ENCODE measurements at regions not wholly inside any gene's neighbourhood (a gene's known extent, or its start where the extent isn't known, plus 50 kb on each side); places are given as distances from the start of the nearest gene placed in this dataset.

DNA sequence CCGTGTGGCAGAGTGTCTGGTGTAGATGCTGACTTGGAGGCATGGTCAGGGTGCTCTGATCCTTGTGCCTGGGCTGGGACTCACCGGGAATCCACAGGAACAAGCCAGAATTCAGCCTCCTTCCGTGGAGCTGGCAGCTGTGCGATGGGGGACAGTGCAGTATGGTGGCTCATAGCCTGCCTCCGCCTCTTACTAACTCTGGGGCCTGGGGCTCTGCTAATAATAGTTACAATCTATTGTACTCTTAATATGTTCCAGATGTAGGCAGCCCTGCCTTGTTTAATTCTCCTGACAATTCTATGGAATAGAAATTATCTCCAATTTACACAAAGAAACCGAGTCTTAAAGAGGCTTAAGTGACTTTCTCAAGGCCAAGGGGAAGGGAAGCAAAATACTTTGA lies 77.6 kb downstream of the PCDH1 start:
- Histone ChIP-seq H4K20me1 (ENCODE audit: insufficient read depth) (no peaks in the 10 kb centered on the region), H3K9me3 (ENCODE audit: low read length) (no peaks in the 10 kb centered on the region), H3F3A (ENCODE audit: insufficient read depth, low read length, poor library complexity, severe bottlenecking) (peaks cover 8% of the 10 kb centered on the region), H3K9ac (ENCODE audit: low read length) (no peak overlapping the region), H3K79me2 (replicated peaks; ENCODE audit: insufficient read depth, low read length) (no peaks in the 10 kb centered on the region), H3K4me3 (ENCODE audit: low read length) (no peak overlapping the region), H2AFZ (ENCODE audit: low read depth, low read length) (no peak overlapping the region), H3K9me2 (ENCODE audit: insufficient read depth, low read length) (no peaks in the 10 kb centered on the region), H3K27me3 (ENCODE audit: insufficient read depth, low read depth, low read length) (no peaks in the 10 kb centered on the region), H3K27ac (ENCODE audit: low read length) (no peak overlapping the region), H3K4me2 (ENCODE audit: low read length) (no peak overlapping the region), H3K36me3 (ENCODE audit: insufficient read depth, low read length) (no peaks in the 10 kb centered on the region)
- TF ChIP-seq, protein P1, sequence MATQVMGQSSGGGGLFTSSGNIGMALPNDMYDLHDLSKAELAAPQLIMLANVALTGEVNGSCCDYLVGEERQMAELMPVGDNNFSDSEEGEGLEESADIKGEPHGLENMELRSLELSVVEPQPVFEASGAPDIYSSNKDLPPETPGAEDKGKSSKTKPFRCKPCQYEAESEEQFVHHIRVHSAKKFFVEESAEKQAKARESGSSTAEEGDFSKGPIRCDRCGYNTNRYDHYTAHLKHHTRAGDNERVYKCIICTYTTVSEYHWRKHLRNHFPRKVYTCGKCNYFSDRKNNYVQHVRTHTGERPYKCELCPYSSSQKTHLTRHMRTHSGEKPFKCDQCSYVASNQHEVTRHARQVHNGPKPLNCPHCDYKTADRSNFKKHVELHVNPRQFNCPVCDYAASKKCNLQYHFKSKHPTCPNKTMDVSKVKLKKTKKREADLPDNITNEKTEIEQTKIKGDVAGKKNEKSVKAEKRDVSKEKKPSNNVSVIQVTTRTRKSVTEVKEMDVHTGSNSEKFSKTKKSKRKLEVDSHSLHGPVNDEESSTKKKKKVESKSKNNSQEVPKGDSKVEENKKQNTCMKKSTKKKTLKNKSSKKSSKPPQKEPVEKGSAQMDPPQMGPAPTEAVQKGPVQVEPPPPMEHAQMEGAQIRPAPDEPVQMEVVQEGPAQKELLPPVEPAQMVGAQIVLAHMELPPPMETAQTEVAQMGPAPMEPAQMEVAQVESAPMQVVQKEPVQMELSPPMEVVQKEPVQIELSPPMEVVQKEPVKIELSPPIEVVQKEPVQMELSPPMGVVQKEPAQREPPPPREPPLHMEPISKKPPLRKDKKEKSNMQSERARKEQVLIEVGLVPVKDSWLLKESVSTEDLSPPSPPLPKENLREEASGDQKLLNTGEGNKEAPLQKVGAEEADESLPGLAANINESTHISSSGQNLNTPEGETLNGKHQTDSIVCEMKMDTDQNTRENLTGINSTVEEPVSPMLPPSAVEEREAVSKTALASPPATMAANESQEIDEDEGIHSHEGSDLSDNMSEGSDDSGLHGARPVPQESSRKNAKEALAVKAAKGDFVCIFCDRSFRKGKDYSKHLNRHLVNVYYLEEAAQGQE (IDR thresholded peaks at IDR 0.05; ENCODE audit: borderline replicate concordance), result no peak
- TF ChIP-seq, protein P2, sequence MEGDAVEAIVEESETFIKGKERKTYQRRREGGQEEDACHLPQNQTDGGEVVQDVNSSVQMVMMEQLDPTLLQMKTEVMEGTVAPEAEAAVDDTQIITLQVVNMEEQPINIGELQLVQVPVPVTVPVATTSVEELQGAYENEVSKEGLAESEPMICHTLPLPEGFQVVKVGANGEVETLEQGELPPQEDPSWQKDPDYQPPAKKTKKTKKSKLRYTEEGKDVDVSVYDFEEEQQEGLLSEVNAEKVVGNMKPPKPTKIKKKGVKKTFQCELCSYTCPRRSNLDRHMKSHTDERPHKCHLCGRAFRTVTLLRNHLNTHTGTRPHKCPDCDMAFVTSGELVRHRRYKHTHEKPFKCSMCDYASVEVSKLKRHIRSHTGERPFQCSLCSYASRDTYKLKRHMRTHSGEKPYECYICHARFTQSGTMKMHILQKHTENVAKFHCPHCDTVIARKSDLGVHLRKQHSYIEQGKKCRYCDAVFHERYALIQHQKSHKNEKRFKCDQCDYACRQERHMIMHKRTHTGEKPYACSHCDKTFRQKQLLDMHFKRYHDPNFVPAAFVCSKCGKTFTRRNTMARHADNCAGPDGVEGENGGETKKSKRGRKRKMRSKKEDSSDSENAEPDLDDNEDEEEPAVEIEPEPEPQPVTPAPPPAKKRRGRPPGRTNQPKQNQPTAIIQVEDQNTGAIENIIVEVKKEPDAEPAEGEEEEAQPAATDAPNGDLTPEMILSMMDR (IDR thresholded peaks at IDR 0.05; ENCODE audit: poor library complexity, severe bottlenecking), result no peak
- TF ChIP-seq TAF1 (IDR thresholded peaks at IDR 0.05; ENCODE audit: low read depth), result no peak
- TF ChIP-seq SMC3 (conservative IDR thresholded peaks at IDR 0.05; ENCODE audit: poor library complexity), result no peak
- TF ChIP-seq EZH2 (IDR thresholded peaks at IDR 0.05; ENCODE audit: borderline replicate concordance, insufficient read depth, low read length, poor library complexity, severe bottlenecking), result no peak
- TF ChIP-seq EP300 (conservative IDR thresholded peaks at IDR 0.05; ENCODE audit: poor library complexity, severe bottlenecking), result no peak
- TF ChIP-seq POLR2AphosphoS5 (IDR thresholded peaks at IDR 0.05), result no peak
- TF ChIP-seq RAD21 (conservative IDR thresholded peaks at IDR 0.05), result no peak
- TF ChIP-seq MXI1 (conservative IDR thresholded peaks at IDR 0.05; ENCODE audit: poor library complexity, severe bottlenecking), result no peak

DNA sequence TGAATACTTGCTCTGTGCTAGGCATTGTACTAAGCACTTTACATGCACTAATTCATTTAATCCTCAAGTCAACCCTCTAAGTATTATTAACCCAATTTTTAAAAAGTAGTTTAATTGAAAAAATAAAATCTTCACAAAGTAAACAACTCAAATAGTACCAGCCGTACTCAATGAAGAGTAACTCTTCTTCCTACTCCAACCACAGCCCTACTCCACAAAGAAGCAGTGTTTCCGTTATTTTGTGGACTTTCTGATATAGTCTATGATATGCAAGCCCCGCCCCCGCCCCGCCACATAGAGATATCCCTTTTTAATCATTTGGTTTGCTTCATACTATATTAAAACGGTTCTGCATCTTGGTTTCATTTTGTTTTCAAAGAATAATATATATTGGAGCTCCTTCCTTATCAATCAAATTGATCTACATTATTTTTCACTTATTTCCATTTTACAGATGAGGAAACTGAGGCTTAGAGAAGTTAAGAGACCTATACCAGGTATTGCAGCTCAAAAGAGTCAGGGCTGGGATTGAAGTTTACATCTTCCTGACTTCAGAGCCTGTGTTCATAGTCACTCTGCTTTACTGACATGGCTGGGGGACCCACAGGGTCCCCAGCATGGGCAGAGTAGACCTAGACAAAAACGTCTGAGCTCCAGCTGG lies 78.6 kb downstream of the PCDH1 start:
- Histone ChIP-seq H3F3A (ENCODE audit: insufficient read depth, low read length, poor library complexity, severe bottlenecking) (peaks cover 8% of the 10 kb centered on the region), H2AFZ (ENCODE audit: low read depth, low read length) (no peak overlapping the region), H4K20me1 (ENCODE audit: insufficient read depth) (no peaks in the 10 kb centered on the region), H3K4me3 (ENCODE audit: low read length) (no peak overlapping the region), H3K9ac (ENCODE audit: low read length) (no peak overlapping the region), H3K36me3 (ENCODE audit: insufficient read depth, low read length) (no peaks in the 10 kb centered on the region), H3K27me3 (ENCODE audit: insufficient read depth, low read depth, low read length) (no peaks in the 10 kb centered on the region), H3K27ac (ENCODE audit: low read length) (no peak overlapping the region), H3K79me2 (replicated peaks; ENCODE audit: insufficient read depth, low read length) (no peaks in the 10 kb centered on the region), H3K9me3 (ENCODE audit: low read length) (no peaks in the 10 kb centered on the region), H3K9me2 (ENCODE audit: insufficient read depth, low read length) (no peaks in the 10 kb centered on the region), H3K4me2 (ENCODE audit: low read length) (no peak overlapping the region)
- TF ChIP-seq EZH2 (IDR thresholded peaks at IDR 0.05; ENCODE audit: borderline replicate concordance, insufficient read depth, low read length, poor library complexity, severe bottlenecking), result no peak
- TF ChIP-seq, protein P1 (IDR thresholded peaks at IDR 0.05; ENCODE audit: borderline replicate concordance), result no peak

All from neural cell (in vitro differentiated cells).